Erythroblast (primary cell): ENCODE measurements at regions not wholly inside any gene's neighbourhood (a gene's known extent, or its start where the extent isn't known, plus 50 kb on each side); places are given as distances from the start of the nearest gene placed in this dataset.

Source experiments
- GATA1 ChIP-seq: IDR thresholded peaks from 2 replicates; pipeline ENCODE4 v1.6.1; 2011; ENCODE audit warnings: low read depth, mild to moderate bottlenecking, control low read depth, low read length, moderate library complexity
- POLR2A ChIP-seq: IDR thresholded peaks from 2 replicates; pipeline ENCODE4 v1.6.1; 2011; ENCODE audit warnings: mild to moderate bottlenecking, low read length

- no peak for TF ChIP-seq POLR2A
- no peak for TF ChIP-seq GATA1
These were observed 216.5 kb upstream of the SLC8A1 start for GRCh38 chr2:40668425-40668824.
